WI38 (cell line): ENCODE measurements at regions not wholly inside any gene's neighbourhood (a gene's known extent, or its start where the extent isn't known, plus 50 kb on each side); places are given as distances from the start of the nearest gene placed in this dataset.
"Not testable (repeated sequence)": the region's sequence is repeated elsewhere in the genome, so short reads cannot be mapped to it uniquely, and the experiment has no call there.

ENCODE experiments used
- H3K4me3 ChIP-seq: 2 replicates; pipeline ENCODE4 v1.5.1; 2011; ENCODE audit warnings: low read depth, mild to moderate bottlenecking, control low read depth, low read length
- CTCF ChIP-seq: IDR thresholded peaks from 2 replicates; pipeline ENCODE4 v1.5.1; 2012; ENCODE audit warnings: low read depth, mild to moderate bottlenecking, control low read depth, low read length

DNA sequence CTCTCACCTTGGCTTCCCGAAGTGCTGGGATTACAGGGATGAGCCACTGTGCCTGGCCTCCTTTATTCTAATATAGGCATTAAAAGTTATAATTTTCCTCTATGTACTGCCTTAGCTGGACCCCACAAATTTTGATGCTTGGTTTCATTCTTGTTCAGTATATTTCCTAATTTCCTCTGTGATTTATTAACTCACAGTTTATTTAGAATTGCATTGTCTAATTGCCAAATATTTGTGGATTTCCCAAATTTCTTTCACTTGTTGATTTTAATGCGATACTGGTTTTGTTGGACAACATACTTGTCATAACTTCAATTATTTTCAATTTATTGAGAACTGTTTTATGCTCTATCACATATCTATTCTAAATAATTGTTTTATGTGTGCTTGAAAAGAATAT, 366.0 kb downstream of the OMA1 start:
- no peak for TF ChIP-seq CTCF
- no peak overlapping the region for H3K4me3 ChIP-seq

- H3K4me3 ChIP-seq, result not testable (repeated sequence)
These were observed 377.4 kb downstream of the OMA1 start for GRCh38 chr1:58169160-58169559.

DNA sequence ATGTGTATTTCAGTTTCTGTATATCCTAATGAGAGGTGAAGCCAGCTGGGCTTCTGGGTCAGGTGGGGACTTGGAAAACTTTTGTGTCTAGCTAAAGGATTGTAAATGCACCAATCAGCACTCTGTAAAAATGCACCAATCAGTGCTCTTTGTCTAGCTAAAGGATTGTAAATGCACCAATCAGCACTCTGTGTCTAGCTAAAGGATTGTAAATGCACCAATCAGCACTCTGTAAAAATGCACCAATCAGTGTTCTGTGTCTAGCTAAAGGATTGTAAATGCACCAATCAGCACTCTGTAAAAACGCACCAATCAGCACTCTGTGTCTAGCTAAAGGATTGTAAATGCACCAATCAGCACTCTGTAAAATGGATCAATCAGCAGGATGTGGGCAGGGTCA, 379.4 kb downstream of the OMA1 start:
- H3K4me3 ChIP-seq, result not testable (repeated sequence)

DNA sequence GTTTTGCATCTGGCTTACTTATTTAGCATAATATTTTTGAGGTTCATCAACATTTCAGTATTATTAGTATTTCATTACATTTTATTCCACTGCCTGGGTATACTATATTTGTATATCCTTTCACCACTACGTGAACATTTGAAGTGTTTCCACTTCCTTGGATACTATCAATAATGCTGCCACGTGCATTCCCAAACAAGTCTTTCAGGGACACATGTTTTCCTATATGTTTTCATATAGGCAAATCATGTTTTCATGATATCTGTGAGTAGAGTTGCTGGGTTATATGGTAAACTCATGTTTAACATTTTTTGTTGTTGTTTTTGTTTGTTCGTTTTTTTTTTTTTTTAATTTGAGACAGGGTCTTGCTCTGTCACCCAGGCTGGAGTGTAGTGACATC, 380.1 kb downstream of the OMA1 start:
- no peak overlapping the region for H3K4me3 ChIP-seq
- TF ChIP-seq CTCF, result no peak

DNA sequence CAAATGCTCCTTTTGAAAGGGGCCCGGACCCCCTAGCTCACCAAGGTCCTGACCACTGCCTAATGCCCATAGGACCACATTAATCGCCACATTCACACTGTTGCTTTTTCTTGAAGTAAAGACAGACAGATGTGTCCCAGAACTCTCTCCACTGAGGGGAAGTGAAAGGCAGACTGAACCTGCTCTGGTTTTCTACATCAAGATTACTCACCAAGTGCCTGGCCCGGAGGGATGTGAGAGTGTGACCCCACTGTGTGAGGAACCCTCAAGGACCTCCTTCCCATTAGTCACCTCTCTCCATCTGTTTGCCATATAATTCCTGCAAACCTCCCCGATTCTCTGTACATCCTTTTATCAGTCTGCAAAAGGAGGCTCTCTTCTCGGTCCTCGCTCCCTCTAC, 381.5 kb downstream of the OMA1 start:
- no peak for TF ChIP-seq CTCF
- no peak overlapping the region for H3K4me3 ChIP-seq

GRCh38 chr1:58162952-58163550, 383.5 kb downstream of the OMA1 start:
- TF ChIP-seq CTCF, result peak; percentile 44
- H3K4me3 ChIP-seq, result no peak overlapping the region

DNA sequence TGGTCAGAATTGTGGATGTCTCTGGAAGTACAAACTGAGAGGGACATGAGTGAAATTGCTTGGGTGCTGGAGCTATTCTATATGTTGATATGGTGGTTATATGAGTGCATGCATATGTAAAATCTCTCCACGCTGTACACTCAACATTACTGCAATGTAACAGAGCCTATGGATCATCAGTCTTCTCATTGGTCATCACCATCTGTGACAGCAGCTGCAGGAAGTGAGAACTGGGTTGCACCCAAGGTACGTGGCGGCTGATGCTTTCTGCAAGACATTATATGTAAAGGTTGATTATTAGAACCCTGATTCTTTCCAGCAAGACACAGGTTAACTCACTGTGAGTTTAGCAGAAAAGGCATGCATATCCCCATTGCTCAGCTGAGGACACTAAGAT, 387.1 kb downstream of the OMA1 start:
- H3K4me3 ChIP-seq, result no peak overlapping the region
- no peak for TF ChIP-seq CTCF

DNA sequence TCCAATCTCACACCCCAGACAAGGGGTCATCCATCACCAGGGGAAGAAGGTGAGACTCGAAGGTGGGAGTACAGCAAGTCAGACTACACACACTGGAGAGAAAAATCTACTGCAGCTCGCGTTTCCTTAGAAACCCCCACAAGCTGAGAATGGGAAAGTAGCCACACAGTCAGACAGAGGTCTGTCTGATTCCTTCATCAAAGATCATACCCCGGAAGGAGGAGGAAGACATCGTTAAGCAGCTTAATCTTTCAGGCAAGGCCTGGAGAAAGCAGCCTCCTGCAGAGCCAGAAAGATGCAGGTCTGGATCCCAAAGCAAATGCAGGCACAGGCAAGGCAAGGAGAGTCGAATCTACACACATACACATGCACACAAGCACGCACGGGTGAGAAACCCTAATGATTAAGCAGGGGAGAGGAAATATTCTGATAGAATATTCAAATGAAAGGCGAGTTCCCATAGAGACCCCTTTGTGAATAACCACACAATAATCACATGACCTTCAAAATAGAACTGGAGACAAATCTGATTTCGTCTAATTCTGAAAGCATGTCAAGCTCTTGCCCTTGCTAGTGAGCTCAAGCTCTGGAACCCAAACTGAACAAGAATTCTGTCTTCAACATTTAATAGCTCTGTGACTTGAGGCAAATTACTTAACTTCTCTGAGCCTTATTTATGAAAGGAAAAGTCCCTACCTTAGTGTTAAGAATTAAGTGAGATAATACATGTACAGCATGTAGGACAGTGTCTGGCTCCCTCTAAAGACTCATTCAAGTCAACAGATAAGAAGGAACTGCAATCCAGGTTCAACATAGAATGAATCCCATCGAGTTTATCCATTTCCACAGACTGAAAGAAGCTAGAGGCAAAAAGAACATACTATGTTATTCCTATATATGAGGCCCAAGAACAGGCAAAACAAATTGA, 387.8 kb downstream of the OMA1 start:
- no peak for TF ChIP-seq CTCF
- no peak overlapping the region for H3K4me3 ChIP-seq
